ENCODE measurements at regions not wholly inside any gene's neighbourhood (a gene's known extent, or its start where the extent isn't known, plus 50 kb on each side); places are given as distances from the start of the nearest gene placed in this dataset.

- DNase-seq (ENCODE audit: low spot score), result no peak
Measured at GRCh38 chr13:31441800-31442510, 242.2 kb downstream of the B3GLCT start.

DNA sequence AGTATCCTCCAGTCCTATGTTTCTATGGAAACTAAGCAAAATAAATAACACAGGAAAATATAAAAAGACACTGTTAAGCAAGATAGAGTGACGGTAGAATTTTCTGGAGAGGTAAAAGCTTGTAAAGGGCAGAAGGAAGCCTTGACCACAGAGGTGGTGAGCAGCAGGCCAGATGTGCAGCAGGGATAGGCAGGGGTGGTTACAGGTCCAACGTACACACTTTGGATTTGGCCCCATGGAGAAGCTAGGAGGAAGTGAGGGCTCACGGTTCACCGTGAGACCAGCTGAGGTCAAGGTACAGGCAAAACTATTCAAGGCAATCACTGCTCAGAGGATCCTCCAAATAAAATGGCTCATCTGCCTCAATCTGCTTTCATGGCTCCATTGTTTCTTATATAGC is 242.8 kb downstream of the B3GLCT start:
- DNase-seq (ENCODE audit: low spot score), result no peak

DNA sequence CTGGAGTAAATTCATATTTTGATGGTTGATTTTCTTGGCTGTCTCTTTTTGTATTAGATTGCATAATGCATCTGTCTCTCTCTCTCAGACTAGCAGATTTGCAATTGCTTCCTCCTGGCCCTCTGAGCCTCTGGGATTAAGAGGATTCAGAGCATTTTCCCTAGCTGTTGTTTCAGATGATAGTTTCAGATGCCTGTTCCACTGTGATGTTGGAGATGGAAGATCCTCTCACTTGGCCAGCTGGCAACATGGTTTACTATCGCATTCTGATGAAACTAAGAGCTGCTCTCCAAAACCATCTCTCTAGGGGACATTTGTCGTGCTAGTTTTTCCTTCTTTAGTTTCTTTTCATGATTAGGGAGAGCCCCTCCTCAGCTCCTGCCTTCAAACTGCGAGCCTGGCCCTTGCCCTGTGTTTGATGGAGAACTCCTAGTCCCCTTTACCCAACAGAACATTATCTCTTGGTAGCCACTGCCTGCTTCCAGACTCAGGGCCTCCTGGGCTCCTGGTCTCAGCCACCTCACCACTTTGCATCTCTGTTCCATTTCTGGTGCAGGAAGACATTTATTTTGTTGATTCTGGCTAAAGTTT is 244.6 kb downstream of the B3GLCT start:
- no peak for DNase-seq (ENCODE audit: low spot score)

GRCh38 chr13:31452525-31452924 is 252.8 kb downstream of the B3GLCT start:
- DNase-seq (ENCODE audit: low spot score), result no peak

DNA sequence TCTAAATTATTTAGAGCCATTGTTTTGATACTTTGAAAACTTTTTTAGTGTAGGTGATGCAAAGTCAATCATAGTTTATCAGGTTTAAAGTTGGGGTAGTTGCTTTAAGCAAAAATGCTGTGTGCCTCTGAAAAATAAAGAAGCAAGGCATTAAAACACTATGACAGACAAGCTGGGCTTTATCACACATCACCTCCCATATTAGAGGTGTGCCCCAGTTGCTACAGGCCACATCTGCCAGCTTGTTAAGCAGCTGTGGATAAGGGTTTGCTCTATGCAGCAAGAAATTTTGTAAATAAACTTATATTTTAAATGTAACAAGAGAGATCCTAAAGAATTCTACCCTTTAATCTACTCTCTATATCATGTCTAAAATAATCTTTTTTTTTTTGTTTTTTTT is 255.8 kb downstream of the B3GLCT start:
- no peak for DNase-seq (ENCODE audit: low spot score)

DNA sequence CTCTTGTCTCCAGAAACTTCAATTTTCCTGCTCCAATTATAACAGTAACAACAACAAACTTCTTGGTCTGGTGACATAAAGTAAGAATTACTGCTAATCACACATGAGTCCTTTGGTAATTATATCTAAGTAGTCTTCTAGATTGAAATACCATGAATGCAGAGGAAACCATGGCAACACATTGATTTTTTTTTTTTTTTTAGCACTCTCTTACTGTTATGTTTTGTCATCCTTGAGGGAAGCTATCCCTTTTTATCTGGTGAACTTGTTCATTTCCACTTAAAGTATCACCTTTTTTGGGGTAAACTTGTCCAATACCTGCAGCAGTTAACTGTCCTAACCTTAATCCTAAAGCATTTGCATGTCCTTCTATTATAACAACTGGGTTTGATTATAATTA is 256.3 kb downstream of the B3GLCT start:
- DNase-seq (ENCODE audit: low spot score), result no peak

DNA sequence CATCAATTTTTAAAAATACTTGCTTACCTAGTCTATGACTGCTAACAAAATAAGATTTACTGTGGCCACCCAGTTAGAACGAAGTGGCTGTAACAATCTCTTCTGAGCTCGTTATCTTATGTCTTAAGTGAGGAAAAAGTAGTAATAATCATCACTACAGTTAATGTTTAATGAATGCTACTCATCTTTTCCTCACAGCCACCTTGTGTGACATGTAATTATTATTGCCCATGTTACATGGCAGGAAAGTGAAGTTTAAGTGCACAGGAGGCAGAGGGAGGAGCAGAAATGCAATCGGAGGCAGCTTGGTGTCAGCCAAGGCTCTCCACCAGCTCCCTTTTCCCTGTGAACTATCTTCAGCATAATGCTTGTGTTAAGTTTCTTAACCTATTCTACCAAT is 260.3 kb downstream of the B3GLCT start:
- DNase-seq (ENCODE audit: low spot score), result no peak

- DNase-seq (ENCODE audit: low spot score), result no peak
Measured at GRCh38 chr13:31461923-31462322, 262.1 kb downstream of the B3GLCT start.

DNA sequence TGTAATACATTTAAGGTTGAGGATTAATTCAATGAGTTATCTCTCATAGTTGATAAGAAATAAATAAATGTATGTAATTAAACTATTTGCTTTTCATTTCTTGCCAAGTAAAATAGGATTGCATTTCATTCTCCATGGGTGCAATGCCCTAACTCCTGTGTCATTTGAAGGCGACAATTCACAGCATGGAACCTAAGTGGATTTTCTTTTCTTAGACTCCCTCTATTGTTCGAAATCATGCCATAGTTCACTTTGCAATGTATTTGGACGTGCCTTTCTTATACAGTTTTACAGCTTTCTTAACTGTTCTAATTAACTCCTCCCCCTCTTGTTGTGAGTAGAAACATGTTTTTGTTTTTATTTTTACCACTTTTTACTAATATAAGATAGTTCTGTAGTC is 263.0 kb downstream of the B3GLCT start:
- DNase-seq (ENCODE audit: low spot score), result no peak

GRCh38 chr13:31468114-31468902 is 268.5 kb downstream of the B3GLCT start:
- no peak for DNase-seq (ENCODE audit: low spot score)

DNA sequence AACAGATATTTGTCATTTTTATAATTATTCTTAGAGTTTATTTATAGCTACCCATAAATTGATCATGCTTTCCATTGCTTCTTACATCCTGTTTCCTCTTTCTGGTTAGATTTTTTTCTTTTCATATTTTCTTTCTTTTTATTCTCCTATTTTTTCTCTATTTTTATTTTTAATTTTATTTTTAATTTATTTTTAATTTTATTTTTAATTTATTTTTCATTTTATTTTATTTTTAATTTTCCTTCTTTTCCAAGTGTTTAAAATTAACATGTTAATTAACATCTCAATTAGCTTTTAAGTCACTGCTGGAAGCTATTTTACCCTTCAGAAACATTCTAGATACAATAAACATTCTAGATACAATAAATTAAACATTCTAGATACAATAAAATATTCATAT is 269.6 kb downstream of the B3GLCT start:
- no peak for DNase-seq (ENCODE audit: low spot score)

DNA sequence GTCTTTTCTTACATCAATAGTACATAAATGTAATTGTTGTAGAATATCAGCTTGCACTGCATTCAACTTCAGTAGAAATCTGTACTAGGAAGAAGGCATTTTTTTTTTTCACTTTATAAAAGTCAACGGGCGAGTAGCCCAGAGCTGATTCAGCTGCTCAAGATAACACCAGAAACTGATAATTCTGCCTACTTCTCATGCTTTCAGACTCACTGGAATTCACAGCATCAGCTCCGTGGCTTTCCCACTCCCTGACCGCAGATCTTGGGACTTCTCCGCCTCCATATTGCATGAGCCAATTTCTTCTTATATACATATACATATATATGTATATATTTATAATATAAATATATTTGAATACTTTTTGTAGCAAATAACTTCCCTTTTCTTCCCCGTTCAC is 263.1 kb upstream of the RXFP2 start:
- DNase-seq (ENCODE audit: low spot score), result no peak

GRCh38 chr13:31476753-31477152 is 262.6 kb upstream of the RXFP2 start:
- DNase-seq (ENCODE audit: low spot score), result peak; percentile 7

DNA sequence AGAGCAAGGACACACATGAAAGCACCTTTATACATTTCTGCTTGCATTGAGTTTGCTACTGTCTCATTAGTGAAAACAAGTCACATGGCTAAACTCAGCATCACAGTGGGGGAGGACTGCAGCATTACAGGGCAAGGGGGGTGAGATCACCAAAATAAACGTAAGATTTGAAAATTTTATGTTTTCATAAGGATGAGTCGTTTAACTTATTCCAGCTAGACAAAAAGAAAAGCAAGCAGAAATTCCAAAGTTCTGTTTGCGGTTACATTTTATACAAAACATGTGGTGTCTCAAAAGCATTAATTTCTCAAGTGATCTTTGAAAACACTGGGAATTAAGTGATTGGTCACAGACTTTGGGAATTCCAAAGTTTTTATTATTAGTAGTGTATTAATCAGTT is 261.4 kb upstream of the RXFP2 start:
- DNase-seq (ENCODE audit: low spot score), result no peak

DNA sequence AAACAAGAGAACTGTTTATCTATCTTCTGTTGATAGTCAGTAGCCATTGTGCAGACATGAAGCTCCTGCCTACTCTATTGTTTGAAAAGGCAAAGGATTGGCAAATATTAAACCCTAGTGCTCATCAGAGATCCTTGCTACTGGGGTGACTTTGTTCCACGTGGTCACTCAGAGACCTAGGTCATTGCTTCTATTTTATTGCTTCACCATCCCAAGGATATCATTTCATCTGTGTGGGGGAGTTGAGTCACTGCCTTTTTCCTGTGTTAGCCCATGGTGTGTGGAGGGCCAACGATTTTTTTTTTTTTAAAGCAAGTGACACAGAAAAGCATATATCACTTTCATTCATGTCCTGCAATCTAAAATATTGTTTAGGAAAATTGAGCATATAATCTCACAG is 254.1 kb upstream of the RXFP2 start:
- DNase-seq (ENCODE audit: low spot score), result no peak

DNA sequence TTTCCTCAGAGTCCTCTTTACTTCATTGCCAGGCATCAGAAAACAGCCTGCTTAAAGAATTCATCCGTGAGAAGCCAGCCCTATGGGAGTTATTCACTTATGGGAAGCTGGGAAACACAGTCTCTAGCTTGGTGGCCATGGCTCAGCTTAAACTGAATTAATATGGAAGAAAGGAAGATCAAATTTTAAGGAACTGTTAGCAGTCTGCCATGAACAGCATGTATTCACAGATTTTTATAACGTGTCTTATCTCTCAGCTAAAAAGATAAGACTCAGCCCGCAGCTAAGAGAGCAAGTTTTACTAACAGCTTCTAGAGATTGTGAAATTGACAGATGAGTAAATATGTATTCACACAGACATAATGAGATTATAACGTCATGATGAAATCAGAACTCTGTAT is 253.7 kb upstream of the RXFP2 start:
- peak; percentile 33 for DNase-seq (ENCODE audit: low spot score)

- no peak for DNase-seq (ENCODE audit: low spot score)
Measured at GRCh38 chr13:31495336-31495735, 244.0 kb upstream of the RXFP2 start.

GRCh38 chr13:31499274-31499673 is 240.1 kb upstream of the RXFP2 start:
- no peak for DNase-seq (ENCODE audit: low spot score)

DNA sequence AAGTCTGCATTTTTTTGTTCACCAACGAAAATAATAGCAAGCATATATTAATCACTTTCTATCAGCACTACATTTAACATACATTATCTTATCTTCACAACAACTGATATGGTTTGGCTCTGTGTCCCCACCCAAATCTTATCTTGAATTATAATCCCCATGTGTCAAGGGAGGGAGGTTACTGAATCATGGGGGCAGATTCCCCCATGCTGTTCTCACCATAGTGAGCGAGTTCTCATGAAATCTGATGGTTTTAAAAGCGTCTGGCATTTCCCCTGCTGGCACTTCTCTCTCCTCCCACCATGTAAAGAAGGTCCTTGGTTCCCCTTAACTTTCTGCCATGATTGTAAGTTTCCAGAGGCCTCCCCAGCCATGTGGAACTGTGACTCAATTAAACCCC is 235.7 kb upstream of the RXFP2 start:
- DNase-seq (ENCODE audit: low spot score), result no peak

DNA sequence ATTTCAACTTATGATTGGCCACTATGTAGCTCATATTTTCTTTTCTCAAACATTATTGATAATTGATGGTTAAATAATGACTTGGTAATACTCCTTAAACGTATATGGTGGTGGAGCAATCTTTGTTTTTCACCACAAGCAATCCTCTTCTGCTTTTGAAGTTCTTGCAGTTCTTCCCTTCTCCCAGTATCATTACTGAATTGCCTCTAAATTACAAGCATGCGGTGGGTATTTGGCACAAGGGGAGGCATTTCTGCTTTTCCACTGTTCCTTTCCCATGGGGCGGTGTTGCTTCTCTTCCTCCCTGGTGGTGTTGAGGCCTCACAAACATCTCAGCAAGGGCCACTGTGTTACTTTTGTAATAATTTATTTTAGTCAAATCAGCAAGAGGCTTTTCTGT is 234.4 kb upstream of the RXFP2 start:
- DNase-seq (ENCODE audit: low spot score), result no peak

GRCh38 chr13:31512331-31512730 is 227.0 kb upstream of the RXFP2 start:
- DNase-seq (ENCODE audit: low spot score), result no peak

- DNase-seq (ENCODE audit: low spot score), result no peak
Measured at GRCh38 chr13:31514932-31515331, 224.4 kb upstream of the RXFP2 start.

DNA sequence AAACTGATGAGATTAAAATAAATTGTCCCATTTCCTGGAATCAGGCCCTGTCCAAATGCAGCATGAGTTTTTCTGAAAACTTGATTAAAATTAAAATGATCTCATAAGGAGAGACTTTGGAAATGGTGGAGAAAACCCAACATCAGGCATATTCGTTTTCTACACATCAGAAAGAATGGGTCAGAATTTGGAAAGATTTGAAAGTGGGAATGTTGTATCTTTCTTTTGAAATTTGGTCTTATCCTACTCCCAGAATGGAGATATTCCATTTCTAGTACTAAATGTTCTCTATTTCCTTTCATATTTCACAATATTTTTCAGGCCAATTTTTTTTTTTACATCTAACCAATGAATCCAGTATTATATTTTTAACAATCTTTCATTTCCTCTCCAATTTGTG is 223.9 kb upstream of the RXFP2 start:
- no peak for DNase-seq (ENCODE audit: low spot score)
